Adrenal gland (tissue), 9 donors: ENCODE measurements at regions not wholly inside any gene's neighbourhood (a gene's known extent, or its start where the extent isn't known, plus 50 kb on each side); places are given as distances from the start of the nearest gene placed in this dataset.
"Not testable (repeated sequence)": the region's sequence is repeated elsewhere in the genome, so short reads cannot be mapped to it uniquely, and the experiment has no call there.

Experiments used
- DNase-seq, 7 donors: peaks; one replicate each; pipeline ENCODE4 v3.0.0-alpha.2; 2019 to 2020
- H3K27ac ChIP-seq, 5 donors: fragments of 200-600 bp; sonication (generic) in 4 of 5; 1 replicate in 3 of 5; 2 replicates in 2 of 5; pipeline versions ENCODE4 v1.5.1 to v1.8.0; 2016 to 2020; ENCODE audit warnings: mild to moderate bottlenecking in 1 of 5
- H3K27me3 ChIP-seq: fragments of 200-600 bp; 2 replicates; pipeline ENCODE4 v1.8.0; 2021
- H3K36me3 ChIP-seq, 2 donors: fragments of 200-600 bp; replicated peaks in 1 of 2; 1 replicate in 1 of 2; 2 replicates in 1 of 2; pipeline versions ENCODE4 v1.5.1 to v1.8.0; 2018 to 2022
- H3K4me1 ChIP-seq, 2 donors: fragments of 200-600 bp; replicated peaks in 1 of 2; 1 replicate in 1 of 2; 2 replicates in 1 of 2; pipeline versions ENCODE4 v1.5.1 to v1.8.0; 2018 to 2021
- H3K4me3 ChIP-seq, 4 donors: fragments of 200-600 bp; sonication (generic) in 3 of 4; one replicate each; pipeline ENCODE4 v1.5.1; 2016 to 2018
- H3K9me3 ChIP-seq, 3 donors: fragments of 200-600 bp; sonication (generic) in 1 of 3; replicated peaks in 1 of 3; 1 replicate in 2 of 3; 2 replicates in 1 of 3; pipeline versions ENCODE4 v1.5.1 to v1.8.0; 2016 to 2021
- POLR2A ChIP-seq, 2 donors: fragments of 450-650 bp; IDR thresholded peaks; one replicate each; pipeline ENCODE4 v1.6.1; 2017; ENCODE audit warnings: antibody characterized with exemption in 2 of 2, mild to moderate bottlenecking in 2 of 2, moderate library complexity in 1 of 2
- WGBS, 4 donors: extraction: QIAGEN DNeasy Blood & Tissue Kit in 2 of 4; methylation state at CpG; one replicate each; pipeline versions ENCODE4 v1.1.5 to v1.1.7; 2013 to 2017; 5-methylcytosine and 5-hydroxymethylcytosine counted together
- intact Hi-C, 2 donors: fragments of 100-400 bp; cut with DNase I; formaldehyde crosslinking; loops; one replicate each; pipeline versions ENCODE4 v1.14.1 to v1.15.0; 2022 to 2023
- TF ChIP-seq, protein P1 (sequence below), 6 experiments: fragments of 450-650 bp in 4 of 6; fragments of 200-600 bp in 2 of 6; sonication (generic) in 1 of 6; IDR thresholded peaks; 1 replicate in 5 of 6; 2 replicates in 1 of 6; pipeline versions ENCODE4 v1.5.1 to v1.8.0; 2016 to 2021; ENCODE audit warnings: antibody characterized with exemption in 6 of 6, mild to moderate bottlenecking in 2 of 6, moderate library complexity in 1 of 6
- donor health status: healthy with polysubstance abuse.
- donor health status: Bipolar disorder and iron deficiency.
- donor health status: DM: yes; HTN: yes; CAD: no.
- donor health status: DM: no; HTN: no; CAD: no.
- donor health status: DM: no; HTN: no; CAD: no.

DNA sequence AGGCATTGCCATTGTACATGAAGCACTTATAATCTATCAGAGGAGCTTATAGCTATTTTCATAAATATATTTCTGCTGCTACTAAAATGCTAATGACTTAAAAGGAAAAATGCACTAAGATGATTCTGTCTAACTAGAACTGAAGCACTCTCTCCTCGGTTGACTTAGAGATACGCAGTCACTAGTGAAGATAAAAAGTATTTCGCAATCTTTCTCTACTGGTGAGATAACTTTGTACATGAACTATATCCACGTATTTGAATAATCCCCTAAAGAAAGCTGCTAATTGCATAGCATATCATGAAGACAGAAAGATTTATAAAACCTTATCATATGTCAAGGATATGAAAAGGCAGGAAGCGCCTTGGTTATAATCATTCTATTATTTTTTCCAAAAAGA, 658.1 kb upstream of the PRMT6 start:
- no peaks in the 10 kb centered on the region for H3K27me3 ChIP-seq
- intact Hi-C loops: no loop called here
- no peak for DNase-seq
- no peaks in the 10 kb centered on the region for H3K4me1 ChIP-seq
- no peaks in the 10 kb centered on the region for H3K9me3 ChIP-seq
- no peak overlapping the region for H3K4me3 ChIP-seq
- no peak overlapping the region for H3K27ac ChIP-seq
- WGBS, 4 donors: 51 to 63% (median 60%) methylated on average over 5 of the region's 5 CpGs
- H3K36me3 ChIP-seq: no peaks in the 10 kb centered on the region
- TF ChIP-seq POLR2A (IDR thresholded peaks at IDR 0.05): no peak
- TF ChIP-seq, protein P1, sequence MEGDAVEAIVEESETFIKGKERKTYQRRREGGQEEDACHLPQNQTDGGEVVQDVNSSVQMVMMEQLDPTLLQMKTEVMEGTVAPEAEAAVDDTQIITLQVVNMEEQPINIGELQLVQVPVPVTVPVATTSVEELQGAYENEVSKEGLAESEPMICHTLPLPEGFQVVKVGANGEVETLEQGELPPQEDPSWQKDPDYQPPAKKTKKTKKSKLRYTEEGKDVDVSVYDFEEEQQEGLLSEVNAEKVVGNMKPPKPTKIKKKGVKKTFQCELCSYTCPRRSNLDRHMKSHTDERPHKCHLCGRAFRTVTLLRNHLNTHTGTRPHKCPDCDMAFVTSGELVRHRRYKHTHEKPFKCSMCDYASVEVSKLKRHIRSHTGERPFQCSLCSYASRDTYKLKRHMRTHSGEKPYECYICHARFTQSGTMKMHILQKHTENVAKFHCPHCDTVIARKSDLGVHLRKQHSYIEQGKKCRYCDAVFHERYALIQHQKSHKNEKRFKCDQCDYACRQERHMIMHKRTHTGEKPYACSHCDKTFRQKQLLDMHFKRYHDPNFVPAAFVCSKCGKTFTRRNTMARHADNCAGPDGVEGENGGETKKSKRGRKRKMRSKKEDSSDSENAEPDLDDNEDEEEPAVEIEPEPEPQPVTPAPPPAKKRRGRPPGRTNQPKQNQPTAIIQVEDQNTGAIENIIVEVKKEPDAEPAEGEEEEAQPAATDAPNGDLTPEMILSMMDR (IDR thresholded peaks at IDR 0.05): no peak

- 71 to 77% (median 72%) methylated on average over 1 of the region's 1 CpG for WGBS, 4 donors
- no peak overlapping the region for H3K27ac ChIP-seq
- no peak for TF ChIP-seq POLR2A (IDR thresholded peaks at IDR 0.05)
- TF ChIP-seq, protein P1 (IDR thresholded peaks at IDR 0.05): no peak
- H3K9me3 ChIP-seq: no peaks in the 10 kb centered on the region
- no peaks in the 10 kb centered on the region for H3K36me3 ChIP-seq
- no peak overlapping the region for H3K4me3 ChIP-seq
- intact Hi-C loops: no loop called here
- no peaks in the 10 kb centered on the region for H3K27me3 ChIP-seq
- no peaks in the 10 kb centered on the region for H3K4me1 ChIP-seq
- no peak for DNase-seq
Observed at GRCh38 chr1:106406114-106406513, 650.4 kb upstream of the PRMT6 start.

GRCh38 chr1:106412321-106412720, 644.2 kb upstream of the PRMT6 start:
- H3K4me3 ChIP-seq, H3K4me1 ChIP-seq, H3K27ac ChIP-seq, H3K36me3 ChIP-seq, H3K9me3 ChIP-seq, DNase-seq, H3K27me3 ChIP-seq, intact Hi-C loops: not testable (repeated sequence)
- 74 to 88% (median 85%) methylated on average over 12 to 18 of the region's 18 CpGs; no CpG with 5 or more reads in 1 of the 4 donors for WGBS, 4 donors

- intact Hi-C loops: no loop called here
- 64 to 96% (median 86%) methylated on average over 1 of the region's 1 CpG for WGBS, 4 donors
- no peak for DNase-seq
- no peaks in the 10 kb centered on the region for H3K9me3 ChIP-seq
- H3K4me3 ChIP-seq: no peak overlapping the region
- H3K36me3 ChIP-seq: no peaks in the 10 kb centered on the region
- H3K27ac ChIP-seq: no peak overlapping the region
- H3K27me3 ChIP-seq: no peaks in the 10 kb centered on the region
- H3K4me1 ChIP-seq: no peaks in the 10 kb centered on the region
- no peak for TF ChIP-seq POLR2A (IDR thresholded peaks at IDR 0.05)
- TF ChIP-seq, protein P1 (IDR thresholded peaks at IDR 0.05): no peak
Observed at GRCh38 chr1:106435269-106435668, 621.2 kb upstream of the PRMT6 start.

- Histone ChIP-seq H3K36me3 (no peaks in the 10 kb centered on the region), H3K27ac (no peak overlapping the region), H3K9me3 (no peaks in the 10 kb centered on the region), H3K4me3 (no peak overlapping the region), H3K27me3 (no peaks in the 10 kb centered on the region), H3K4me1 (no peaks in the 10 kb centered on the region)
- WGBS, 4 donors: 70 to 80% (median 73%) methylated on average over 4 of the region's 4 CpGs
- no peak for DNase-seq
- no peak for TF ChIP-seq POLR2A (IDR thresholded peaks at IDR 0.05)
- TF ChIP-seq, protein P1 (IDR thresholded peaks at IDR 0.05): no peak
- intact Hi-C loops: no loop called here
Observed at GRCh38 chr1:106439475-106439874, 617.0 kb upstream of the PRMT6 start.
